PC-9 (cell line): ENCODE measurements at regions not wholly inside any gene's neighbourhood (a gene's known extent, or its start where the extent isn't known, plus 50 kb on each side); places are given as distances from the start of the nearest gene placed in this dataset.
"Not testable (repeated sequence)": the region's sequence is repeated elsewhere in the genome, so short reads cannot be mapped to it uniquely, and the experiment has no call there.

Experiments
- BruUV-seq: library from RNA; stranded (reverse); fragments of 400-500 nt; replicated peaks from 2 replicates; lab custom pipeline; 2021; lab: Mats Ljungman, UMichigan
- CTCF ChIA-PET: fragments of 300-600 bp; sonication (Branson Sonifier 250); formaldehyde crosslinking; loops from one replicate; lab custom pipeline; 2022; ENCODE audit warnings: antibody characterized with exemption; lab: Charles Lee
- POLR2A ChIA-PET: fragments of 300-600 bp; sonication (Branson Sonifier 250); formaldehyde crosslinking; loops from one replicate; lab custom pipeline; 2022; ENCODE audit warnings: antibody characterized with exemption; ENCODE audit not compliant: unreplicated experiment; lab: Charles Lee
- DNase-seq, 2 experiments: peaks; one replicate each; pipeline versions ENCODE4 v3.0.0 to v3.0.0-alpha.2; 2015 to 2022; ENCODE audit warnings: mixed read lengths in 1 of 2
- H2AFZ ChIP-seq: fragments of 200-600 bp; sonication (generic); 2 replicates; pipeline ENCODE4 v1.8.1; 2017; ENCODE audit warnings: antibody characterized with exemption
- H3F3A ChIP-seq: fragments of 200-600 bp; sonication (generic); 2 replicates; pipeline ENCODE4 v1.8.1; 2017; ENCODE audit warnings: antibody characterized with exemption, mild to moderate bottlenecking, low read depth; ENCODE audit not compliant: insufficient read depth
- H3K27ac ChIP-seq: fragments of 200-600 bp; sonication (generic); 2 replicates; pipeline ENCODE4 v1.6.1; 2016; ENCODE audit warnings: mixed run types
- H3K27me3 ChIP-seq: fragments of 200-600 bp; sonication (generic); 2 replicates; pipeline ENCODE4 v1.6.1; 2016; ENCODE audit warnings: low read depth, mixed run types; ENCODE audit not compliant: insufficient read depth
- H3K36me3 ChIP-seq: fragments of 200-600 bp; sonication (generic); 2 replicates; pipeline ENCODE4 v1.6.1; 2016; ENCODE audit warnings: low read depth, mixed run types
- H3K4me1 ChIP-seq: fragments of 200-600 bp; sonication (generic); replicated peaks from 2 replicates; pipeline ENCODE4 v1.6.1; 2016; ENCODE audit warnings: mixed run types; ENCODE audit not compliant: insufficient read depth
- H3K4me2 ChIP-seq: fragments of 200-600 bp; sonication (generic); 2 replicates; pipeline ENCODE4 v1.6.1; 2017; ENCODE audit warnings: mixed run types
- H3K4me3 ChIP-seq: fragments of 200-600 bp; sonication (generic); 2 replicates; pipeline ENCODE4 v1.6.1; 2016; ENCODE audit warnings: mixed run types
- H3K79me2 ChIP-seq: fragments of 200-600 bp; sonication (generic); 2 replicates; pipeline ENCODE4 v1.6.1; 2017; ENCODE audit warnings: low read depth, mixed run types
- H3K9me2 ChIP-seq: fragments of 200-600 bp; sonication (generic); 2 replicates; pipeline ENCODE4 v1.8.1; 2017; ENCODE audit warnings: mild to moderate bottlenecking; ENCODE audit not compliant: insufficient read depth
- H3K9me3 ChIP-seq: fragments of 200-600 bp; sonication (generic); 2 replicates; pipeline ENCODE4 v1.8.1; 2016; ENCODE audit warnings: low read depth; ENCODE audit not compliant: insufficient read depth
- H4K20me1 ChIP-seq: fragments of 200-600 bp; sonication (generic); 2 replicates; pipeline ENCODE4 v1.8.1; 2017; ENCODE audit not compliant: insufficient read depth
- CTCF ChIP-seq: fragments of 200-600 bp; sonication (generic); conservative IDR thresholded peaks from 2 replicates; pipeline ENCODE4 v1.6.1; 2017; ENCODE audit warnings: mixed run types, antibody characterized with exemption, mild to moderate bottlenecking, moderate library complexity
- EZH2 ChIP-seq: fragments of 200-600 bp; sonication (generic); IDR thresholded peaks from 2 replicates; pipeline ENCODE4 v1.8.0; 2017; ENCODE audit warnings: antibody characterized with exemption, low read depth
- intact Hi-C: fragments of 100-400 bp; cut with micrococcal nuclease; formaldehyde crosslinking; loops from one replicate; pipeline ENCODE4 v1.10.0; 2022; ENCODE audit not compliant: unreplicated experiment

- Histone ChIP-seq H3K4me3 (no peak overlapping the region), H2AFZ (no peak overlapping the region), H3F3A (no peaks in the 10 kb centered on the region), H3K9me2 (no peaks in the 10 kb centered on the region), H3K27ac (no peak overlapping the region), H3K36me3 (no peaks in the 10 kb centered on the region), H3K27me3 (no peaks in the 10 kb centered on the region), H4K20me1 (no peaks in the 10 kb centered on the region), H3K4me2 (no peak overlapping the region), H3K9me3 (no peaks in the 10 kb centered on the region), H3K79me2 (no peaks in the 10 kb centered on the region), H3K4me1 (no peaks in the 10 kb centered on the region)
- BruUV-seq: no TSS peak
- intact Hi-C loops: no loop called here
- ChIA-PET POLR2A (interaction anchor here (0.6 kb wide), 1 partner anchor 36 kb away, joined by 4 read pairs; no protein-coding TSS in a partner anchor), CTCF (interaction anchor here (0.6 kb wide), 1 partner anchor 39 kb away, joined by 3 read pairs; no protein-coding TSS in a partner anchor)
- no peak for DNase-seq
- TF ChIP-seq CTCF (no peak), EZH2 (no peak)
Measured at GRCh38 chr5:135167634-135168033, 133.6 kb upstream of the PITX1 start.

GRCh38 chr5:135164873-135165614 lies 131.0 kb upstream of the PITX1 start:
- H3K4me3 ChIP-seq, H3K27ac ChIP-seq, BruUV-seq, CTCF ChIA-PET, H3K9me2 ChIP-seq, H3K27me3 ChIP-seq, H3K4me2 ChIP-seq, H3K36me3 ChIP-seq, H2AFZ ChIP-seq, H3K4me1 ChIP-seq, intact Hi-C loops, H3K79me2 ChIP-seq, H3F3A ChIP-seq, H4K20me1 ChIP-seq, H3K9me3 ChIP-seq, POLR2A ChIA-PET, DNase-seq: not testable (repeated sequence)

- CTCF ChIA-PET: no interaction called here
- intact Hi-C loops: no loop called here
- Histone ChIP-seq H3K27me3 (no peaks in the 10 kb centered on the region), H3K4me3 (no peak overlapping the region), H4K20me1 (no peaks in the 10 kb centered on the region), H3K9me2 (no peaks in the 10 kb centered on the region), H3K4me1 (peaks cover 8% of the 10 kb centered on the region), H3K9me3 (no peaks in the 10 kb centered on the region), H3F3A (no peaks in the 10 kb centered on the region), H2AFZ (no peak overlapping the region), H3K79me2 (no peaks in the 10 kb centered on the region), H3K36me3 (no peaks in the 10 kb centered on the region), H3K27ac (no peak overlapping the region), H3K4me2 (no peak overlapping the region)
- no peak for DNase-seq
- no peak for TF ChIP-seq EZH2
- no TSS peak for BruUV-seq
- POLR2A ChIA-PET: no interaction called here
Measured at GRCh38 chr5:135163964-135164363, 129.9 kb upstream of the PITX1 start.

- no peaks in the 10 kb centered on the region for H3F3A ChIP-seq
- H3K36me3 ChIP-seq: no peaks in the 10 kb centered on the region
- BruUV-seq: no TSS peak
- intact Hi-C loops: no loop called here
- H3K27ac ChIP-seq: no peak overlapping the region
- H2AFZ ChIP-seq: no peak overlapping the region
- ChIA-PET POLR2A (no interaction called here), CTCF (no interaction called here)
- H3K4me2 ChIP-seq: no peak overlapping the region
- no peak overlapping the region for H3K4me3 ChIP-seq
- no peaks in the 10 kb centered on the region for H3K9me2 ChIP-seq
- no peaks in the 10 kb centered on the region for H3K27me3 ChIP-seq
- H3K4me1 ChIP-seq: peaks cover 12% of the 10 kb centered on the region
- no peak for DNase-seq
- no peaks in the 10 kb centered on the region for H3K9me3 ChIP-seq
- TF ChIP-seq EZH2: no peak
- no peak for TF ChIP-seq CTCF
- no peaks in the 10 kb centered on the region for H4K20me1 ChIP-seq
- H3K79me2 ChIP-seq: no peaks in the 10 kb centered on the region
Measured at GRCh38 chr5:135163391-135163790, 129.4 kb upstream of the PITX1 start.
